BLaER1 treated with 17β-estradiol and CSF1 and Interleukin-3, amounts not matched to agents 10 nM and 100 nM (cell line): ENCODE measurements at regions not wholly inside any gene's neighbourhood (a gene's known extent, or its start where the extent isn't known, plus 50 kb on each side); places are given as distances from the start of the nearest gene placed in this dataset.

Experiments used
- H3K27ac ChIP-seq, 11 experiments: shearing (Covaris generic); formaldehyde crosslinking; 2 replicates each; pipeline ENCODE4 v1.8.1; 2022
- H3K27me3 ChIP-seq, 11 experiments: shearing (Covaris generic); formaldehyde crosslinking; 2 replicates each; pipeline ENCODE4 v1.8.1; 2022
- H3K36me3 ChIP-seq, 11 experiments: shearing (Covaris generic); formaldehyde crosslinking; 2 replicates each; pipeline ENCODE4 v1.8.1; 2022
- H3K4me1 ChIP-seq, 10 experiments: shearing (Covaris generic); formaldehyde crosslinking; 2 replicates each; pipeline ENCODE4 v1.8.1; 2022
- H3K4me2 ChIP-seq, 11 experiments: shearing (Covaris generic); formaldehyde crosslinking; 2 replicates each; pipeline ENCODE4 v1.8.1; 2022
- H3K4me3 ChIP-seq, 10 experiments: shearing (Covaris generic); formaldehyde crosslinking; 2 replicates each; pipeline ENCODE4 v1.8.1; 2022
- H3K9ac ChIP-seq, 11 experiments: shearing (Covaris generic); formaldehyde crosslinking; 2 replicates each; pipeline ENCODE4 v1.8.1; 2022
- H3K9me3 ChIP-seq, 11 experiments: shearing (Covaris generic); formaldehyde crosslinking; replicated peaks in 1 of 11; 2 replicates each; pipeline ENCODE4 v1.8.1; 2022
- H4K20me1 ChIP-seq, 11 experiments: shearing (Covaris generic); formaldehyde crosslinking; 2 replicates each; pipeline ENCODE4 v1.8.1; 2022
- Cebpa-rat ChIP-seq, 11 experiments: shearing (Covaris generic); IDR thresholded peaks; 2 replicates each; pipeline ENCODE4 v1.8.1; 2022

- TF ChIP-seq Cebpa-rat (IDR thresholded peaks at IDR 0.05), result no peak
- Histone ChIP-seq H3K4me2 (no peak overlapping the region), H3K36me3 (no peaks in the 10 kb centered on the region), H3K27me3 (no peaks in the 10 kb centered on the region), H3K9ac (no peak overlapping the region), H3K9me3 (no peaks in the 10 kb centered on the region), H3K4me3 (no peak overlapping the region), H4K20me1 (no peaks in the 10 kb centered on the region), H3K4me1 (no peaks in the 10 kb centered on the region), H3K27ac (no peak overlapping the region)
These were observed 99.1 kb downstream of the SOX9 start for GRCh38 chr17:72219824-72220493.

- no peaks in the 10 kb centered on the region for H3K9me3 ChIP-seq
- no peaks in the 10 kb centered on the region for H4K20me1 ChIP-seq
- H3K27ac ChIP-seq, result no peak overlapping the region
- no peaks in the 10 kb centered on the region for H3K4me1 ChIP-seq
- TF ChIP-seq Cebpa-rat (IDR thresholded peaks at IDR 0.05), result no peak
- H3K4me3 ChIP-seq, result no peak overlapping the region
- no peaks in the 10 kb centered on the region for H3K27me3 ChIP-seq
- no peak overlapping the region for H3K9ac ChIP-seq
- no peaks in the 10 kb centered on the region for H3K36me3 ChIP-seq
- no peak overlapping the region for H3K4me2 ChIP-seq
These were observed 102.0 kb downstream of the SOX9 start for GRCh38 chr17:72222661-72223380.

- no peak for TF ChIP-seq Cebpa-rat (IDR thresholded peaks at IDR 0.05)
- H3K4me3 ChIP-seq, result no peak overlapping the region
These were observed 103.1 kb downstream of the SOX9 start for GRCh38 chr17:72223866-72224291.

GRCh38 chr17:72226322-72226721 lies 105.5 kb downstream of the SOX9 start:
- Histone ChIP-seq H3K27ac (no peak overlapping the region), H3K4me1 (0 out of 20 replicates have a peak, but pooled peaks cover 0 to 6% (median 0%) of the 10 kb centered on the region in 10 experiments), H3K4me2 (no peak overlapping the region), H3K36me3 (no peaks in the 10 kb centered on the region), H3K9ac (no peak overlapping the region), H4K20me1 (no peaks in the 10 kb centered on the region), H3K27me3 (no peaks in the 10 kb centered on the region), H3K9me3 (no peaks in the 10 kb centered on the region), H3K4me3 (no peak overlapping the region)
- TF ChIP-seq Cebpa-rat (IDR thresholded peaks at IDR 0.05), result no peak

More at GRCh38 chr17:72223866-72224291, 103.1 kb downstream of the SOX9 start:
- H3K4me1 ChIP-seq, result no peaks in the 10 kb centered on the region
- H3K27me3 ChIP-seq, result no peaks in the 10 kb centered on the region
- H4K20me1 ChIP-seq, result no peaks in the 10 kb centered on the region
- H3K9ac ChIP-seq, result no peak overlapping the region
- no peaks in the 10 kb centered on the region for H3K36me3 ChIP-seq
- H3K27ac ChIP-seq, result no peak overlapping the region
- no peaks in the 10 kb centered on the region for H3K9me3 ChIP-seq
- H3K4me2 ChIP-seq, result no peak overlapping the region

- no peak overlapping the region for H3K4me3 ChIP-seq
- no peak for TF ChIP-seq Cebpa-rat (IDR thresholded peaks at IDR 0.05)
- no peak overlapping the region for H3K4me2 ChIP-seq
- H3K27me3 ChIP-seq, result no peaks in the 10 kb centered on the region
- H3K9me3 ChIP-seq, result peaks cover 0 to 7% (median 0%) of the 10 kb centered on the region in 11 experiments; a peak in 1 of 22 replicates
- no peak overlapping the region for H3K27ac ChIP-seq
- 0 out of 20 replicates have a peak, but pooled peaks cover 0 to 7% (median 0%) of the 10 kb centered on the region in 10 experiments for H3K4me1 ChIP-seq
- no peaks in the 10 kb centered on the region for H3K36me3 ChIP-seq
- H3K9ac ChIP-seq, result no peak overlapping the region
- no peaks in the 10 kb centered on the region for H4K20me1 ChIP-seq
These were observed 113.2 kb downstream of the SOX9 start for GRCh38 chr17:72233986-72234385.

- no peak overlapping the region for H3K4me2 ChIP-seq
- no peaks in the 10 kb centered on the region for H4K20me1 ChIP-seq
- no peaks in the 10 kb centered on the region for H3K36me3 ChIP-seq
- H3K4me1 ChIP-seq, result 0 out of 20 replicates have a peak, but pooled peaks cover 0 to 7% (median 0%) of the 10 kb centered on the region in 10 experiments
- H3K27ac ChIP-seq, result no peak overlapping the region
- no peak overlapping the region for H3K9ac ChIP-seq
- TF ChIP-seq Cebpa-rat (IDR thresholded peaks at IDR 0.05), result no peak
- H3K9me3 ChIP-seq, result peaks cover 0 to 8% (median 0%) of the 10 kb centered on the region in 11 experiments; a peak in 2 of 22 replicates
- no peaks in the 10 kb centered on the region for H3K27me3 ChIP-seq
- no peak overlapping the region for H3K4me3 ChIP-seq
These were observed 114.2 kb downstream of the SOX9 start for GRCh38 chr17:72234985-72235384.

- no peaks in the 10 kb centered on the region for H3K27me3 ChIP-seq
- H3K4me2 ChIP-seq, result no peak overlapping the region
- H3K4me1 ChIP-seq, result 0 out of 20 replicates have a peak, but pooled peaks cover 0 to 5% (median 0%) of the 10 kb centered on the region in 10 experiments
- H4K20me1 ChIP-seq, result no peaks in the 10 kb centered on the region
- peaks cover 0 to 8% (median 0%) of the 10 kb centered on the region in 11 experiments; a peak in 2 of 22 replicates for H3K9me3 ChIP-seq
- no peak for TF ChIP-seq Cebpa-rat (IDR thresholded peaks at IDR 0.05)
- H3K36me3 ChIP-seq, result no peaks in the 10 kb centered on the region
- H3K27ac ChIP-seq, result no peak overlapping the region
- H3K4me3 ChIP-seq, result no peak overlapping the region
- no peak overlapping the region for H3K9ac ChIP-seq
These were observed 116.3 kb downstream of the SOX9 start for GRCh38 chr17:72236980-72237633.

GRCh38 chr17:72238157-72238673 lies 117.4 kb downstream of the SOX9 start:
- Histone ChIP-seq H3K27ac (no peak overlapping the region), H3K4me3 (no peak overlapping the region), H4K20me1 (no peaks in the 10 kb centered on the region), H3K27me3 (no peaks in the 10 kb centered on the region), H3K4me1 (0 out of 20 replicates have a peak, but pooled peaks cover 0 to 5% (median 0%) of the 10 kb centered on the region in 10 experiments), H3K9ac (no peak overlapping the region), H3K4me2 (no peak overlapping the region), H3K9me3 (peaks cover 0 to 8% (median 0%) of the 10 kb centered on the region in 11 experiments; a peak in 4 of 22 replicates), H3K36me3 (no peaks in the 10 kb centered on the region)
- TF ChIP-seq Cebpa-rat (IDR thresholded peaks at IDR 0.05), result no peak

- Histone ChIP-seq H3K4me3 (no peak overlapping the region), H3K27ac (no peak overlapping the region), H3K9ac (no peak overlapping the region), H3K4me1 (0 out of 20 replicates have a peak, but pooled peaks cover 0 to 5% (median 0%) of the 10 kb centered on the region in 10 experiments), H3K27me3 (no peaks in the 10 kb centered on the region), H3K9me3 (peaks cover 0 to 10% (median 6%) of the 10 kb centered on the region in 11 experiments; a peak in 9 of 22 replicates), H3K4me2 (no peak overlapping the region), H4K20me1 (no peaks in the 10 kb centered on the region), H3K36me3 (no peaks in the 10 kb centered on the region)
- no peak for TF ChIP-seq Cebpa-rat (IDR thresholded peaks at IDR 0.05)
These were observed 118.7 kb downstream of the SOX9 start for GRCh38 chr17:72239548-72239947.
